Mesendoderm (in vitro differentiated cells): ENCODE measurements at regions not wholly inside any gene's neighbourhood (a gene's known extent, or its start where the extent isn't known, plus 50 kb on each side); places are given as distances from the start of the nearest gene placed in this dataset.

Experiments
- DNase-seq: peaks from one replicate; pipeline ENCODE4 v3.0.0; 2013
- H2AK5ac ChIP-seq: 2 replicates; pipeline ENCODE4 v1.6.1; 2013; ENCODE audit warnings: low read length, inconsistent platforms
- H2BK120ac ChIP-seq: 2 replicates; pipeline ENCODE4 v1.6.1; 2013; ENCODE audit warnings: low read depth, mild to moderate bottlenecking, low read length, moderate library complexity, mixed read lengths
- H2BK15ac ChIP-seq: replicated peaks from 2 replicates; pipeline ENCODE4 v1.6.1; 2013; ENCODE audit warnings: low read depth, mild to moderate bottlenecking, moderate library complexity
- H2BK5ac ChIP-seq: 2 replicates; pipeline ENCODE4 v1.6.1; 2013; ENCODE audit warnings: low read length, inconsistent platforms
- H3K18ac ChIP-seq: 2 replicates; pipeline ENCODE4 v1.6.1; 2013; ENCODE audit warnings: mild to moderate bottlenecking, low read length, mixed read lengths
- H3K23ac ChIP-seq: one replicate; pipeline ENCODE4 v1.6.1; 2013; ENCODE audit warnings: low read length
- H3K27ac ChIP-seq: 2 replicates; pipeline ENCODE4 v1.5.1; 2013; ENCODE audit warnings: low read depth, mild to moderate bottlenecking, inconsistent platforms, low read length, moderate library complexity
- H3K27me3 ChIP-seq: 2 replicates; pipeline ENCODE4 v1.6.1; 2013; ENCODE audit warnings: low read length, control low read depth, mild to moderate bottlenecking, inconsistent platforms; ENCODE audit not compliant: insufficient read depth, poor library complexity
- H3K36me3 ChIP-seq: 2 replicates; pipeline ENCODE4 v1.6.1; 2013; ENCODE audit warnings: low read length, inconsistent platforms; ENCODE audit not compliant: control insufficient read depth, insufficient read depth
- H3K4ac ChIP-seq: one replicate; pipeline ENCODE4 v1.6.1; 2013; ENCODE audit warnings: low read depth, mild to moderate bottlenecking, low read length, moderate library complexity
- H3K4me1 ChIP-seq: 2 replicates; pipeline ENCODE4 v1.6.1; 2013; ENCODE audit warnings: low read depth, low read length, inconsistent platforms; ENCODE audit not compliant: control insufficient read depth
- H3K4me2 ChIP-seq: 2 replicates; pipeline ENCODE4 v1.6.1; 2013; ENCODE audit warnings: low read length
- H3K4me3 ChIP-seq: 2 replicates; pipeline ENCODE4 v1.5.1; 2013; ENCODE audit warnings: mild to moderate bottlenecking, low read length
- H3K56ac ChIP-seq: one replicate; pipeline ENCODE4 v1.6.1; 2013; ENCODE audit warnings: low read length
- H3K79me1 ChIP-seq: 2 replicates; pipeline ENCODE4 v1.6.1; 2013; ENCODE audit warnings: low read length, inconsistent platforms
- H3K79me2 ChIP-seq: 2 replicates; pipeline ENCODE4 v1.6.1; 2013; ENCODE audit warnings: mild to moderate bottlenecking, low read length; ENCODE audit not compliant: control insufficient read depth, insufficient read depth
- H3K9ac ChIP-seq: 2 replicates; pipeline ENCODE4 v1.6.1; 2013; ENCODE audit warnings: low read length, inconsistent platforms
- H4K5ac ChIP-seq: one replicate; pipeline ENCODE4 v1.6.1; 2013; ENCODE audit warnings: low read length
- H4K8ac ChIP-seq: one replicate; pipeline ENCODE4 v1.6.1; 2013; ENCODE audit warnings: low read depth, mild to moderate bottlenecking, control low read depth, low read length, moderate library complexity
- WGBS: extraction: QIAGEN DNeasy Blood & Tissue Kit; methylation state at CpG from one replicate; pipeline ENCODE4 v1.1.7; 2013; ENCODE audit warnings: low lambda C conversion rate, missing lambda C conversion rate; ENCODE audit not compliant: insufficient coverage; ENCODE audit errors: extremely low coverage; 5-methylcytosine and 5-hydroxymethylcytosine counted together

- no CpG with 5 or more reads among the region's 3 CpGs for WGBS
- Histone ChIP-seq H3K23ac (no peak overlapping the region), H3K56ac (no peak overlapping the region), H2BK15ac (no peak overlapping the region), H3K79me1 (no peaks in the 10 kb centered on the region), H3K27me3 (no peaks in the 10 kb centered on the region), H3K36me3 (no peaks in the 10 kb centered on the region), H3K4me3 (no peak overlapping the region), H4K5ac (no peak overlapping the region), H3K4me1 (no peaks in the 10 kb centered on the region), H3K79me2 (no peaks in the 10 kb centered on the region), H2BK5ac (no peak overlapping the region), H3K4me2 (no peak overlapping the region), H3K9ac (no peak overlapping the region), H4K8ac (no peak overlapping the region), H3K27ac (no peak overlapping the region), H2BK120ac (no peak overlapping the region), H2AK5ac (no peak overlapping the region), H3K18ac (no peak overlapping the region), H3K4ac (no peak overlapping the region)
- DNase-seq = no peak
Measured at GRCh38 chr6:165936096-165936495, 231.6 kb downstream of the TBXT start.

GRCh38 chr6:165931675-165932074 lies 236.0 kb downstream of the TBXT start:
- Histone ChIP-seq H3K56ac (no peak overlapping the region), H3K27me3 (no peaks in the 10 kb centered on the region), H2BK15ac (no peak overlapping the region), H3K4me3 (no peak overlapping the region), H2BK5ac (no peak overlapping the region), H2AK5ac (no peak overlapping the region), H3K23ac (no peak overlapping the region), H3K4me1 (no peaks in the 10 kb centered on the region), H3K79me1 (no peaks in the 10 kb centered on the region), H3K4me2 (no peak overlapping the region), H3K9ac (no peak overlapping the region), H3K79me2 (no peaks in the 10 kb centered on the region), H3K18ac (no peak overlapping the region), H4K8ac (no peak overlapping the region), H3K4ac (no peak overlapping the region), H3K36me3 (no peaks in the 10 kb centered on the region), H3K27ac (no peak overlapping the region), H2BK120ac (no peak overlapping the region), H4K5ac (no peak overlapping the region)
- WGBS = no CpG with 5 or more reads among the region's 9 CpGs
- DNase-seq = peak; percentile 36

- Histone ChIP-seq H3K79me1 (no peaks in the 10 kb centered on the region), H3K23ac (no peak overlapping the region), H3K36me3 (no peaks in the 10 kb centered on the region), H3K56ac (no peak overlapping the region), H4K5ac (no peak overlapping the region), H3K4me1 (no peaks in the 10 kb centered on the region), H3K9ac (no peak overlapping the region), H3K27ac (no peak overlapping the region), H3K4me3 (no peak overlapping the region), H3K4me2 (no peak overlapping the region), H4K8ac (no peak overlapping the region), H3K27me3 (no peaks in the 10 kb centered on the region), H3K4ac (no peak overlapping the region), H3K18ac (no peak overlapping the region), H3K79me2 (no peaks in the 10 kb centered on the region), H2BK15ac (no peak overlapping the region), H2BK5ac (no peak overlapping the region), H2BK120ac (no peak overlapping the region), H2AK5ac (no peak overlapping the region)
- no peak for DNase-seq
- WGBS = no CpG with 5 or more reads among the region's 18 CpGs
Measured at GRCh38 chr6:165930668-165931214, 236.9 kb downstream of the TBXT start.

GRCh38 chr6:165929607-165930006 lies 238.0 kb downstream of the TBXT start:
- Histone ChIP-seq H3K27ac (no peak overlapping the region), H3K36me3 (no peaks in the 10 kb centered on the region), H3K4ac (no peak overlapping the region), H3K4me1 (no peaks in the 10 kb centered on the region), H3K23ac (no peak overlapping the region), H2BK5ac (no peak overlapping the region), H3K56ac (no peak overlapping the region), H2BK120ac (no peak overlapping the region), H4K8ac (no peak overlapping the region), H3K4me2 (no peak overlapping the region), H3K18ac (no peak overlapping the region), H3K27me3 (no peaks in the 10 kb centered on the region), H3K9ac (no peak overlapping the region), H4K5ac (no peak overlapping the region), H2AK5ac (no peak overlapping the region), H3K79me2 (no peaks in the 10 kb centered on the region), H2BK15ac (no peak overlapping the region), H3K79me1 (no peaks in the 10 kb centered on the region), H3K4me3 (no peak overlapping the region)
- WGBS = no CpG with 5 or more reads among the region's 8 CpGs
- no peak for DNase-seq

GRCh38 chr6:165926378-165926777 lies 241.3 kb downstream of the TBXT start:
- Histone ChIP-seq H4K8ac (no peak overlapping the region), H3K9ac (no peak overlapping the region), H3K79me2 (no peaks in the 10 kb centered on the region), H3K4ac (no peak overlapping the region), H3K79me1 (no peaks in the 10 kb centered on the region), H3K36me3 (no peaks in the 10 kb centered on the region), H3K56ac (no peak overlapping the region), H2BK15ac (no peak overlapping the region), H4K5ac (no peak overlapping the region), H3K23ac (no peak overlapping the region), H2AK5ac (no peak overlapping the region), H2BK120ac (no peak overlapping the region), H3K4me2 (no peak overlapping the region), H3K18ac (no peak overlapping the region), H3K4me3 (no peak overlapping the region), H3K27me3 (no peaks in the 10 kb centered on the region), H3K4me1 (no peaks in the 10 kb centered on the region), H3K27ac (no peak overlapping the region), H2BK5ac (no peak overlapping the region)
- WGBS = no CpG with 5 or more reads among the region's 4 CpGs
- no peak for DNase-seq

- Histone ChIP-seq H3K27me3 (no peaks in the 10 kb centered on the region), H3K4me2 (no peak overlapping the region), H3K4me3 (no peak overlapping the region), H4K8ac (no peak overlapping the region), H3K79me2 (no peaks in the 10 kb centered on the region), H3K4ac (no peak overlapping the region), H2AK5ac (no peak overlapping the region), H3K27ac (no peak overlapping the region), H2BK5ac (no peak overlapping the region), H3K56ac (no peak overlapping the region), H2BK15ac (no peak overlapping the region), H3K4me1 (no peaks in the 10 kb centered on the region), H2BK120ac (no peak overlapping the region), H3K9ac (no peak overlapping the region), H3K36me3 (no peaks in the 10 kb centered on the region), H4K5ac (no peak overlapping the region), H3K23ac (no peak overlapping the region), H3K79me1 (no peaks in the 10 kb centered on the region), H3K18ac (no peak overlapping the region)
- WGBS = no CpG with 5 or more reads among the region's 1 CpG
- DNase-seq = no peak
Measured at GRCh38 chr6:165925474-165926156, 242.0 kb downstream of the TBXT start.
